ENCODE measurements at regions not wholly inside any gene's neighbourhood (a gene's known extent, or its start where the extent isn't known, plus 50 kb on each side); places are given as distances from the start of the nearest gene placed in this dataset.

GRCh38 chr1:119310301-119310700, 58.3 kb upstream of the HAO2 start:
- TF ChIP-seq, protein P1, sequence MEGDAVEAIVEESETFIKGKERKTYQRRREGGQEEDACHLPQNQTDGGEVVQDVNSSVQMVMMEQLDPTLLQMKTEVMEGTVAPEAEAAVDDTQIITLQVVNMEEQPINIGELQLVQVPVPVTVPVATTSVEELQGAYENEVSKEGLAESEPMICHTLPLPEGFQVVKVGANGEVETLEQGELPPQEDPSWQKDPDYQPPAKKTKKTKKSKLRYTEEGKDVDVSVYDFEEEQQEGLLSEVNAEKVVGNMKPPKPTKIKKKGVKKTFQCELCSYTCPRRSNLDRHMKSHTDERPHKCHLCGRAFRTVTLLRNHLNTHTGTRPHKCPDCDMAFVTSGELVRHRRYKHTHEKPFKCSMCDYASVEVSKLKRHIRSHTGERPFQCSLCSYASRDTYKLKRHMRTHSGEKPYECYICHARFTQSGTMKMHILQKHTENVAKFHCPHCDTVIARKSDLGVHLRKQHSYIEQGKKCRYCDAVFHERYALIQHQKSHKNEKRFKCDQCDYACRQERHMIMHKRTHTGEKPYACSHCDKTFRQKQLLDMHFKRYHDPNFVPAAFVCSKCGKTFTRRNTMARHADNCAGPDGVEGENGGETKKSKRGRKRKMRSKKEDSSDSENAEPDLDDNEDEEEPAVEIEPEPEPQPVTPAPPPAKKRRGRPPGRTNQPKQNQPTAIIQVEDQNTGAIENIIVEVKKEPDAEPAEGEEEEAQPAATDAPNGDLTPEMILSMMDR (IDR thresholded peaks at IDR 0.05; ENCODE audit: control insufficient read depth, insufficient read depth, low read depth, low read length, missing control alignments), result no peak
- no peak for DNase-seq (ENCODE audit: low read depth)
- H3K4me3 ChIP-seq (ENCODE audit: control insufficient read depth, low read depth, low read length), result no peak overlapping the region

DNA sequence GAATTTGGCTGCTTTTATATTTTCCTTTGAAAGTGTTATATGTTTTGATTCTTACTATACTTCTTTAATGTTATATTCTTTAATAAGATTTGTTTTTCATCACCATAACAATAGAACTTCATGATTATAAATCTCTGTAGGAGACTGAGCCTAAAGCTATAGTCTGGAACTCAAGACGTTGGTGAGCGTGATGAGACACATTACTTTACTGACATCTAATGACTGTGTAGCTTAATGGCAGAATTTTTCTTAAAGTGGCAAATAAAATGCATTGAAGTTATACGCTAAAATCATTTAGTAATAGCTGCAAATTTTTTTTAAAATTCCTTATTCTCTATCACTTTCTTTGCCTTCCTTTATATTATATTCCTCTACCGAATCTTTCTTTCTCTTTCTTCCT, 56.1 kb upstream of the HAO2 start:
- no peak overlapping the region for H3K4me3 ChIP-seq (ENCODE audit: control insufficient read depth, low read depth, low read length)
- TF ChIP-seq, protein P1 (IDR thresholded peaks at IDR 0.05; ENCODE audit: control insufficient read depth, insufficient read depth, low read depth, low read length, missing control alignments), result no peak
- no peak for DNase-seq (ENCODE audit: low read depth)

GRCh38 chr1:119314001-119314796, 54.4 kb upstream of the HAO2 start:
- TF ChIP-seq, protein P1 (IDR thresholded peaks at IDR 0.05; ENCODE audit: control insufficient read depth, insufficient read depth, low read depth, low read length, missing control alignments), result no peak
- no peak for DNase-seq (ENCODE audit: low read depth)
- H3K4me3 ChIP-seq (ENCODE audit: control insufficient read depth, low read depth, low read length), result no peak overlapping the region

GRCh38 chr1:119316870-119317416, 51.6 kb upstream of the HAO2 start:
- TF ChIP-seq, protein P1 (IDR thresholded peaks at IDR 0.05; ENCODE audit: control insufficient read depth, insufficient read depth, low read depth, low read length, missing control alignments), result peak; percentile 5
- H3K4me3 ChIP-seq (ENCODE audit: control insufficient read depth, low read depth, low read length), result no peak overlapping the region
- DNase-seq (ENCODE audit: low read depth), result no peak

DNA sequence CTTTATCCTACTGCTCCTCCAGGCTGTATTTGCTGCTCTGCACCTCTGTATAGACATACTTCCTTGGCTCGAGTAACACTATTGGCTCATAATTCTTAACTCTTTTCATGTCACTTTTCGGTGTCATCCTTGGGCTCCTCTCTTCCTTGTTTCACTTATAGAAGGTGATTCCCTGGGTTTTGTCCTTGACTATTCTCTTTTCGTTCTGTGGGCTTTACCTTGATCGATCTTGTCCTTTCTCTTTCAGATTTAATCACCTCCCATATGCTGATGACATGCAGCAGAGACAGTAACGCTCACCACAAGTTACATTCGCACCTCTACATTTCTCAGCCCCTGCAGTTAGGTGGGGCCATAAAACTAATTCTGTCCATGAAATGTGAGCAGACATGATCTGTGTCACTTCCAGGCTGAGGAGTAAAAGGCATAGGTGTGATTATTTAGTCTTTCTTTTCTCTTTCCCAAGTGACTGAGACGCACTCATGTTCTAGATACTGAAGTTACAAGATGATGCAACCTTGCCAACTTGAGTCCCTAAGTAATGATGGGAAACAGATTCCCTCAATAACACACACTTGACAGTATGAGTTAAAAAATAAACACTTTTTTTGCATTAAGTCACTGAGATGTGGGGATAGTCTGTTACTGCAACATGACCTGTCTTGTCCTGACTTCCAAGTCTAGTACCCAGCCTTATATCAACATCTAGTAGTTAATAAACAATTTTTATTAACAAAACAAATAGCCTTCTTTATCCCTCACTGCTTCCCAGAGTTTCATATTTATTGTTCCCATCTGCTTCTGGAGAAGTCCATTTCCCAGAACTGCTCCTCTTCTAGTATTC, 49.9 kb upstream of the HAO2 start:
- TF ChIP-seq, protein P1 (IDR thresholded peaks at IDR 0.05; ENCODE audit: control insufficient read depth, insufficient read depth, low read depth, low read length, missing control alignments), result no peak
- no peak overlapping the region for H3K4me3 ChIP-seq (ENCODE audit: control insufficient read depth, low read depth, low read length)
- DNase-seq (ENCODE audit: low read depth), result no peak
